ENCODE measurements at regions not wholly inside any gene's neighbourhood (a gene's known extent, or its start where the extent isn't known, plus 50 kb on each side); places are given as distances from the start of the nearest gene placed in this dataset.

DNA sequence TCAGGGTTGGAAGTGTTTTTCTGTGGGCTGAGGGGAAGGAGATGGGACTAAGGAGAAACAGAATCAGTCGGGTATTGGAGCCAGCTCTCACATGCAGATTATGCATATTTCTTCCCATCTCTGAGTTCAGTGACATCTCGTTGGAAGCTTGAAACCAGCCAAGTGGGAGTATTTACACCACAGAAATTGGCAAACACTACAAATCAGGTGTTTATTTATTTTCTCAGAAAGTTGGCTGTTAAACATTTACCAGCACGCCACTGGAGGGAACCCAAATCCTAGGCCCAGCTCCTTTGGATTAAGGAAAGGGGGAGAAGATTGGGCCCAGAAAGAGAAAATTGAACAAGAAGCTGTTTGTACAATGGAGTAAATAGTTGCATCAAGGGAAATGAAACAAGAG, 72.1 kb upstream of the PITX1 start:
- FAIRE-seq (no peak), DNase-seq (ENCODE audit: low read depth, low spot score) (no peak), ATAC-seq (no peak)
- Histone ChIP-seq H3K4me1 (ENCODE audit: control insufficient read depth, insufficient read depth, low read length) (no peaks in the 10 kb centered on the region), H3K9ac (ENCODE audit: control insufficient read depth, insufficient read depth, low read length) (no peak overlapping the region), H3K4me3 (no peak overlapping the region), H4K20me1 (ENCODE audit: control insufficient read depth, insufficient read depth) (no peaks in the 10 kb centered on the region), H2AFZ (ENCODE audit: control insufficient read depth, low read depth, low read length) (no peak overlapping the region), H3K4me2 (ENCODE audit: control insufficient read depth, insufficient read depth) (no peak overlapping the region), H3K36me3 (ENCODE audit: control insufficient read depth in 2 of 2, insufficient read depth in 2 of 2, low read length in 1 of 2) (no peaks in the 10 kb centered on the region), H3K79me2 (ENCODE audit: control insufficient read depth, insufficient read depth, low read length) (no peaks in the 10 kb centered on the region), H3K27ac (ENCODE audit: control insufficient read depth, insufficient read depth) (no peak overlapping the region), H3K9me3 (replicated peaks; ENCODE audit: control insufficient read depth, insufficient read depth, low read length) (no peaks in the 10 kb centered on the region), H3K27me3 (replicated peaks in 1 of 2; ENCODE audit: control insufficient read depth in 2 of 2, insufficient read depth in 2 of 2, low read length in 1 of 2) (peaks cover 0 to 3% of the 10 kb centered on the region in 2 experiments; a peak in 1 of 4 replicates)
- in situ Hi-C loops (cut with MboI): no loop called here
- 42% methylated on average over 3 of the region's 3 CpGs for WGBS (ENCODE audit: insufficient coverage, insufficient replicate concordance, low lambda C conversion rate, missing lambda C conversion rate)
- ChIA-PET SMC1A (ENCODE audit: uncharacterized antibody, unreplicated experiment) (no interaction called here), POLR2A (no interaction called here), RAD21 (ENCODE audit: unreplicated experiment) (no interaction called here), CTCF (no interaction called here)
- BruUV-seq (replicated peaks): no TSS peak
- intact Hi-C loops (cut with micrococcal nuclease; ENCODE audit: unreplicated experiment): no loop called here
- TF ChIP-seq, protein P1, sequence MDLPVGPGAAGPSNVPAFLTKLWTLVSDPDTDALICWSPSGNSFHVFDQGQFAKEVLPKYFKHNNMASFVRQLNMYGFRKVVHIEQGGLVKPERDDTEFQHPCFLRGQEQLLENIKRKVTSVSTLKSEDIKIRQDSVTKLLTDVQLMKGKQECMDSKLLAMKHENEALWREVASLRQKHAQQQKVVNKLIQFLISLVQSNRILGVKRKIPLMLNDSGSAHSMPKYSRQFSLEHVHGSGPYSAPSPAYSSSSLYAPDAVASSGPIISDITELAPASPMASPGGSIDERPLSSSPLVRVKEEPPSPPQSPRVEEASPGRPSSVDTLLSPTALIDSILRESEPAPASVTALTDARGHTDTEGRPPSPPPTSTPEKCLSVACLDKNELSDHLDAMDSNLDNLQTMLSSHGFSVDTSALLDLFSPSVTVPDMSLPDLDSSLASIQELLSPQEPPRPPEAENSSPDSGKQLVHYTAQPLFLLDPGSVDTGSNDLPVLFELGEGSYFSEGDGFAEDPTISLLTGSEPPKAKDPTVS (IDR thresholded peaks at IDR 0.05; ENCODE audit: low read depth, low read length): no peak
- TF ChIP-seq, protein P2, sequence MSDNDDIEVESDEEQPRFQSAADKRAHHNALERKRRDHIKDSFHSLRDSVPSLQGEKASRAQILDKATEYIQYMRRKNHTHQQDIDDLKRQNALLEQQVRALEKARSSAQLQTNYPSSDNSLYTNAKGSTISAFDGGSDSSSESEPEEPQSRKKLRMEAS (IDR thresholded peaks at IDR 0.05; ENCODE audit: low read depth, low read length): no peak
- TF ChIP-seq POLR2AphosphoS5 (IDR thresholded peaks at IDR 0.05; ENCODE audit: low read length): no peak
- no peak for TF ChIP-seq NR2C2 (IDR thresholded peaks at IDR 0.05; ENCODE audit: borderline replicate concordance, control insufficient read depth, insufficient read length, low read depth)
- TF ChIP-seq, protein P3, sequence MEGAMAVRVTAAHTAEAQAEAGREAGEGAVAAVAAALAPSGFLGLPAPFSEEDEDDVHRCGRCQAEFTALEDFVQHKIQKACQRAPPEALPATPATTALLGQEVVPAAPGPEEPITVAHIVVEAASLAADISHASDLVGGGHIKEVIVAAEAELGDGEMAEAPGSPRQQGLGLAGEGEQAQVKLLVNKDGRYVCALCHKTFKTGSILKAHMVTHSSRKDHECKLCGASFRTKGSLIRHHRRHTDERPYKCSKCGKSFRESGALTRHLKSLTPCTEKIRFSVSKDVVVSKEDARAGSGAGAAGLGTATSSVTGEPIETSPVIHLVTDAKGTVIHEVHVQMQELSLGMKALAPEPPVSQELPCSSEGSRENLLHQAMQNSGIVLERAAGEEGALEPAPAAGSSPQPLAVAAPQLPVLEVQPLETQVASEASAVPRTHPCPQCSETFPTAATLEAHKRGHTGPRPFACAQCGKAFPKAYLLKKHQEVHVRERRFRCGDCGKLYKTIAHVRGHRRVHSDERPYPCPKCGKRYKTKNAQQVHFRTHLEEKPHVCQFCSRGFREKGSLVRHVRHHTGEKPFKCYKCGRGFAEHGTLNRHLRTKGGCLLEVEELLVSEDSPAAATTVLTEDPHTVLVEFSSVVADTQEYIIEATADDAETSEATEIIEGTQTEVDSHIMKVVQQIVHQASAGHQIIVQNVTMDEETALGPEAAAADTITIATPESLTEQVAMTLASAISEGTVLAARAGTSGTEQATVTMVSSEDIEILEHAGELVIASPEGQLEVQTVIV (IDR thresholded peaks at IDR 0.05; ENCODE audit: borderline replicate concordance, partially characterized antibody): no peak
- TF ChIP-seq SPI1 (IDR thresholded peaks at IDR 0.05; ENCODE audit: borderline replicate concordance, insufficient read depth, low read depth, low read length): no peak
- no peak for TF ChIP-seq FOXM1 (IDR thresholded peaks at IDR 0.05; ENCODE audit: low read depth, low read length)
- no peak for TF ChIP-seq KLF5 (IDR thresholded peaks at IDR 0.05; ENCODE audit: partially characterized antibody)
- no peak for TF ChIP-seq NR2C1 (IDR thresholded peaks at IDR 0.05)
- TF ChIP-seq TCF7 (IDR thresholded peaks at IDR 0.05; ENCODE audit: borderline replicate concordance): no peak
- TF ChIP-seq POU2F2 (IDR thresholded peaks at IDR 0.05; ENCODE audit: borderline replicate concordance, low read depth, low read length): no peak
- TF ChIP-seq FOXK2 (IDR thresholded peaks at IDR 0.05): no peak
- TF ChIP-seq, protein P4, sequence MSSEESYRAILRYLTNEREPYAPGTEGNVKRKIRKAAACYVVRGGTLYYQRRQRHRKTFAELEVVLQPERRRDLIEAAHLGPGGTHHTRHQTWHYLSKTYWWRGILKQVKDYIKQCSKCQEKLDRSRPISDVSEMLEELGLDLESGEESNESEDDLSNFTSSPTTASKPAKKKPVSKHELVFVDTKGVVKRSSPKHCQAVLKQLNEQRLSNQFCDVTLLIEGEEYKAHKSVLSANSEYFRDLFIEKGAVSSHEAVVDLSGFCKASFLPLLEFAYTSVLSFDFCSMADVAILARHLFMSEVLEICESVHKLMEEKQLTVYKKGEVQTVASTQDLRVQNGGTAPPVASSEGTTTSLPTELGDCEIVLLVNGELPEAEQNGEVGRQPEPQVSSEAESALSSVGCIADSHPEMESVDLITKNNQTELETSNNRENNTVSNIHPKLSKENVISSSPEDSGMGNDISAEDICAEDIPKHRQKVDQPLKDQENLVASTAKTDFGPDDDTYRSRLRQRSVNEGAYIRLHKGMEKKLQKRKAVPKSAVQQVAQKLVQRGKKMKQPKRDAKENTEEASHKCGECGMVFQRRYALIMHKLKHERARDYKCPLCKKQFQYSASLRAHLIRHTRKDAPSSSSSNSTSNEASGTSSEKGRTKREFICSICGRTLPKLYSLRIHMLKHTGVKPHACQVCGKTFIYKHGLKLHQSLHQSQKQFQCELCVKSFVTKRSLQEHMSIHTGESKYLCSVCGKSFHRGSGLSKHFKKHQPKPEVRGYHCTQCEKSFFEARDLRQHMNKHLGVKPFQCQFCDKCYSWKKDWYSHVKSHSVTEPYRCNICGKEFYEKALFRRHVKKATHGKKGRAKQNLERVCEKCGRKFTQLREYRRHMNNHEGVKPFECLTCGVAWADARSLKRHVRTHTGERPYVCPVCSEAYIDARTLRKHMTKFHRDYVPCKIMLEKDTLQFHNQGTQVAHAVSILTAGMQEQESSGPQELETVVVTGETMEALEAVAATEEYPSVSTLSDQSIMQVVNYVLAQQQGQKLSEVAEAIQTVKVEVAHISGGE (CRISPR knock-in tag; IDR thresholded peaks at IDR 0.05): no peak
- TF ChIP-seq SIX5 (IDR thresholded peaks at IDR 0.05; ENCODE audit: low read depth, low read length, severe bottlenecking): no peak
- no peak for TF ChIP-seq TBL1XR1 (IDR thresholded peaks at IDR 0.05; ENCODE audit: low read depth, low read length)
- TF ChIP-seq MYC (IDR thresholded peaks at IDR 0.05; ENCODE audit: insufficient read depth, insufficient read length, insufficient replicate concordance, low read length, severe bottlenecking): no peak
